ENCODE measurements at regions not wholly inside any gene's neighbourhood (a gene's known extent, or its start where the extent isn't known, plus 50 kb on each side); places are given as distances from the start of the nearest gene placed in this dataset.
"Not testable (repeated sequence)": the region's sequence is repeated elsewhere in the genome, so short reads cannot be mapped to it uniquely, and the experiment has no call there.

GRCh38 chr5:120147911-120148310 lies 316.2 kb upstream of the PRR16 start:
- not testable (repeated sequence) for TF ChIP-seq CTCF (conservative IDR thresholded peaks at IDR 0.05); ZFX (IDR thresholded peaks at IDR 0.05)

All from C4-2B (cell line).